Activated gamma-delta T cell (primary cell): ENCODE measurements at regions not wholly inside any gene's neighbourhood (a gene's known extent, or its start where the extent isn't known, plus 50 kb on each side); places are given as distances from the start of the nearest gene placed in this dataset.

Experiments
- DNase-seq: peaks from one replicate; lab custom pipeline; 2025; lab: John Stamatoyannopoulos, UW

- no peak for DNase-seq
These were observed 199.3 kb downstream of the MTX2 start for GRCh38 chr2:176468457-176469113.

GRCh38 chr2:176470713-176471112, 201.5 kb downstream of the MTX2 start:
- DNase-seq: no peak

GRCh38 chr2:176471949-176472348, 202.7 kb downstream of the MTX2 start:
- DNase-seq: no peak

- DNase-seq: no peak
These were observed 203.9 kb downstream of the MTX2 start for GRCh38 chr2:176473177-176473576.

- DNase-seq: no peak
These were observed 204.6 kb downstream of the MTX2 start for GRCh38 chr2:176473851-176474250.

GRCh38 chr2:176477336-176477735, 208.1 kb downstream of the MTX2 start:
- no peak for DNase-seq

GRCh38 chr2:176479961-176480360, 210.7 kb downstream of the MTX2 start:
- no peak for DNase-seq

GRCh38 chr2:176482107-176482506, 212.9 kb downstream of the MTX2 start:
- DNase-seq: no peak

- DNase-seq: no peak
These were observed 214.2 kb downstream of the MTX2 start for GRCh38 chr2:176483476-176483875.

- DNase-seq: no peak
These were observed 214.8 kb downstream of the MTX2 start for GRCh38 chr2:176483901-176484568.

GRCh38 chr2:176484838-176485237, 215.6 kb downstream of the MTX2 start:
- DNase-seq: no peak

- no peak for DNase-seq
These were observed 219.2 kb downstream of the MTX2 start for GRCh38 chr2:176488431-176488830.

- DNase-seq: no peak
These were observed 221.0 kb downstream of the MTX2 start for GRCh38 chr2:176490061-176490861.

- no peak for DNase-seq
These were observed 222.1 kb downstream of the MTX2 start for GRCh38 chr2:176491172-176491904.

- no peak for DNase-seq
These were observed 223.3 kb downstream of the MTX2 start for GRCh38 chr2:176492583-176492982.

- no peak for DNase-seq
These were observed 224.1 kb downstream of the MTX2 start for GRCh38 chr2:176493226-176493825.

GRCh38 chr2:176493909-176494308, 224.7 kb downstream of the MTX2 start:
- no peak for DNase-seq

GRCh38 chr2:176494949-176495353, 225.7 kb downstream of the MTX2 start:
- no peak for DNase-seq

GRCh38 chr2:176495826-176496225, 226.6 kb downstream of the MTX2 start:
- DNase-seq: no peak

- no peak for DNase-seq
These were observed 227.5 kb downstream of the MTX2 start for GRCh38 chr2:176496761-176497160.

GRCh38 chr2:176500901-176501300, 231.7 kb downstream of the MTX2 start:
- DNase-seq: no peak

- DNase-seq: no peak
These were observed 232.4 kb downstream of the MTX2 start for GRCh38 chr2:176501617-176502016.
